Fibroblast of pulmonary artery (primary cell): ENCODE measurements at regions not wholly inside any gene's neighbourhood (a gene's known extent, or its start where the extent isn't known, plus 50 kb on each side); places are given as distances from the start of the nearest gene placed in this dataset.
A peak's percentile ranks its signal among the peaks of the same experiment; 100 is the strongest.

Source experiments
- DNase-seq: peaks from one replicate; pipeline ENCODE4 v3.0.0-alpha.2; 2010; ENCODE audit warnings: low read depth
- H3K4me3 ChIP-seq: replicated peaks from 2 replicates; pipeline ENCODE4 v1.5.1; 2011; ENCODE audit warnings: low read depth, mild to moderate bottlenecking, control low read depth, low read length, moderate library complexity
- CTCF ChIP-seq: IDR thresholded peaks from 2 replicates; pipeline ENCODE4 v1.5.1; 2011; ENCODE audit warnings: mild to moderate bottlenecking, control low read depth, low read length, inconsistent platforms; ENCODE audit errors: missing control alignments

GRCh38 chr9:88802533-88802932 is 188.7 kb upstream of the S1PR3 start:
- no peak for TF ChIP-seq CTCF
- no peak overlapping the region for H3K4me3 ChIP-seq
- no peak for DNase-seq

GRCh38 chr9:88803546-88804253 is 187.6 kb upstream of the S1PR3 start:
- no peak overlapping the region for H3K4me3 ChIP-seq
- peak; percentile 47 for DNase-seq
- TF ChIP-seq CTCF = no peak

- no peak for DNase-seq
- no peak overlapping the region for H3K4me3 ChIP-seq
- no peak for TF ChIP-seq CTCF
Measured at GRCh38 chr9:88804254-88804596, 187.0 kb upstream of the S1PR3 start.

- no peak overlapping the region for H3K4me3 ChIP-seq
- no peak for TF ChIP-seq CTCF
- no peak for DNase-seq
Measured at GRCh38 chr9:88805217-88805943, 185.9 kb upstream of the S1PR3 start.

GRCh38 chr9:88807426-88807825 is 183.8 kb upstream of the S1PR3 start:
- no peak for DNase-seq
- no peak for TF ChIP-seq CTCF
- H3K4me3 ChIP-seq = no peak overlapping the region

GRCh38 chr9:88808019-88808656 is 183.1 kb upstream of the S1PR3 start:
- peak; percentile 70 for DNase-seq
- no peak overlapping the region for H3K4me3 ChIP-seq
- TF ChIP-seq CTCF = no peak
